ENCODE measurements at regions not wholly inside any gene's neighbourhood (a gene's known extent, or its start where the extent isn't known, plus 50 kb on each side); places are given as distances from the start of the nearest gene placed in this dataset.

GRCh38 chr4:124449881-124450280 is 262.7 kb downstream of the ANKRD50 start:
- H3K9me3 ChIP-seq: no peaks in the 10 kb centered on the region
- no peak for DNase-seq (ENCODE audit: low spot score in 2 of 2)

GRCh38 chr4:124450851-124451250 is 261.7 kb downstream of the ANKRD50 start:
- WGBS: 82% methylated on average over 2 of the region's 2 CpGs
- no peaks in the 10 kb centered on the region for H3K9me3 ChIP-seq
- H3K27me3 ChIP-seq: no peaks in the 10 kb centered on the region
- DNase-seq (ENCODE audit: low spot score in 2 of 2): no peak
- TF ChIP-seq EP300 (IDR thresholded peaks at IDR 0.05) (no peak), POLR2AphosphoS5 (IDR thresholded peaks at IDR 0.05) (no peak), POLR2A (IDR thresholded peaks at IDR 0.05) (no peak), CTCF (IDR thresholded peaks at IDR 0.05) (no peak)
- H3K36me3 ChIP-seq: no peaks in the 10 kb centered on the region
- H3K4me1 ChIP-seq: no peaks in the 10 kb centered on the region
- H3K4me3 ChIP-seq: no peak overlapping the region
- H3K27ac ChIP-seq: no peak overlapping the region

More at GRCh38 chr4:124449881-124450280, 262.7 kb downstream of the ANKRD50 start:
- no peak overlapping the region for H3K4me3 ChIP-seq
- no peaks in the 10 kb centered on the region for H3K27me3 ChIP-seq
- H3K4me1 ChIP-seq: no peaks in the 10 kb centered on the region
- no peaks in the 10 kb centered on the region for H3K36me3 ChIP-seq
- H3K27ac ChIP-seq: no peak overlapping the region
- 71% methylated on average over 1 of the region's 1 CpG for WGBS
- TF ChIP-seq POLR2AphosphoS5 (IDR thresholded peaks at IDR 0.05): no peak
- no peak for TF ChIP-seq CTCF (IDR thresholded peaks at IDR 0.05)
- TF ChIP-seq EP300 (IDR thresholded peaks at IDR 0.05): no peak
- no peak for TF ChIP-seq POLR2A (IDR thresholded peaks at IDR 0.05)

GRCh38 chr4:124454772-124455270 is 257.7 kb downstream of the ANKRD50 start:
- no peak for DNase-seq (ENCODE audit: low spot score in 2 of 2)
- 91% methylated on average over 2 of the region's 2 CpGs for WGBS
- H3K4me3 ChIP-seq: no peak overlapping the region
- no peaks in the 10 kb centered on the region for H3K9me3 ChIP-seq
- H3K27ac ChIP-seq: no peak overlapping the region
- H3K4me1 ChIP-seq: peaks cover 3% of the 10 kb centered on the region
- no peaks in the 10 kb centered on the region for H3K27me3 ChIP-seq
- TF ChIP-seq EP300 (IDR thresholded peaks at IDR 0.05) (no peak), POLR2AphosphoS5 (IDR thresholded peaks at IDR 0.05) (no peak), CTCF (IDR thresholded peaks at IDR 0.05) (no peak), POLR2A (IDR thresholded peaks at IDR 0.05) (no peak)
- H3K36me3 ChIP-seq: no peaks in the 10 kb centered on the region

GRCh38 chr4:124455671-124456070 is 256.9 kb downstream of the ANKRD50 start:
- Histone ChIP-seq H3K4me1 (peaks cover 4% of the 10 kb centered on the region), H3K4me3 (no peak overlapping the region), H3K9me3 (peaks cover 2% of the 10 kb centered on the region), H3K36me3 (no peaks in the 10 kb centered on the region), H3K27me3 (no peaks in the 10 kb centered on the region), H3K27ac (no peak overlapping the region)
- TF ChIP-seq POLR2A (IDR thresholded peaks at IDR 0.05): no peak
- no peak for TF ChIP-seq POLR2AphosphoS5 (IDR thresholded peaks at IDR 0.05)
- no peak for TF ChIP-seq EP300 (IDR thresholded peaks at IDR 0.05)
- TF ChIP-seq CTCF (IDR thresholded peaks at IDR 0.05): no peak
- WGBS: 90% methylated on average over 3 of the region's 3 CpGs
- DNase-seq (ENCODE audit: low spot score in 2 of 2): no peak

- no peaks in the 10 kb centered on the region for H3K27me3 ChIP-seq
- WGBS: 75% methylated on average over 3 of the region's 3 CpGs
- DNase-seq (ENCODE audit: low spot score in 2 of 2): no peak
- no peak overlapping the region for H3K4me3 ChIP-seq
- no peak overlapping the region for H3K27ac ChIP-seq
- H3K9me3 ChIP-seq: peaks cover 15% of the 10 kb centered on the region
- peaks cover 4% of the 10 kb centered on the region for H3K4me1 ChIP-seq
- H3K36me3 ChIP-seq: no peaks in the 10 kb centered on the region
- no peak for TF ChIP-seq EP300 (IDR thresholded peaks at IDR 0.05)
- TF ChIP-seq POLR2A (IDR thresholded peaks at IDR 0.05): no peak
- TF ChIP-seq POLR2AphosphoS5 (IDR thresholded peaks at IDR 0.05): no peak
- no peak for TF ChIP-seq CTCF (IDR thresholded peaks at IDR 0.05)
These were observed 253.2 kb downstream of the ANKRD50 start for GRCh38 chr4:124459196-124459940.

Data from suprapubic skin (tissue), 4 donors.